A549 (cell line): ENCODE measurements at regions not wholly inside any gene's neighbourhood (a gene's known extent, or its start where the extent isn't known, plus 50 kb on each side); places are given as distances from the start of the nearest gene placed in this dataset.

ENCODE experiments used
- ATAC-seq, 2 experiments: fragments of 200-7000 bp in 1 of 2; fragments of >200 bp in 1 of 2; cut with Nextera tagmentation in 1 of 2; cut with Tn5 transposase in 1 of 2; 3 replicates each; pipeline versions ENCODE4 v1.8.0 to v1.9.1; 2018 to 2020; ENCODE audit warnings: mild to moderate bottlenecking in 1 of 2, moderate library complexity in 1 of 2
- CTCF ChIA-PET: fragments of 300-600 bp; sonication (Branson Sonifier 250); formaldehyde crosslinking; extraction: SDS; loops from one replicate; lab custom pipeline; 2021; ENCODE audit warnings: antibody characterized with exemption, inconsistent platforms; lab: Yijun Ruan, JAX
- POLR2A ChIA-PET: fragments of 350-600 bp; formaldehyde crosslinking; extraction: SDS; loops from one replicate; lab custom pipeline; 2021; ENCODE audit warnings: antibody characterized with exemption, inconsistent platforms; lab: Yijun Ruan, JAX
- DNase-seq, 2 experiments: peaks; one replicate each; pipeline versions ENCODE4 v3.0.0 to v3.0.0-alpha.2; 2011 to 2016; ENCODE audit warnings: low read depth in 1 of 2, low spot score in 1 of 2
- FAIRE-seq: peaks from 2 replicates; lab custom pipeline; 2011; peaks lifted over from hg19 to GRCh38; lab: Jason Lieb, UNC
- H3K27ac ChIP-seq, 2 experiments: fragments of >200 bp; sonication (Bioruptor Twin); formaldehyde crosslinking; 3 replicates each; pipeline ENCODE4 v1.5.1; 2016 to 2017
- H3K4me1 ChIP-seq: fragments of >200 bp; sonication (Bioruptor Twin); formaldehyde crosslinking; 3 replicates; pipeline ENCODE4 v1.6.1; 2016
- H3K4me2 ChIP-seq: fragments of >200 bp; sonication (Bioruptor Twin); formaldehyde crosslinking; 3 replicates; pipeline ENCODE4 v1.6.1; 2016
- H3K4me3 ChIP-seq: fragments of >200 bp; sonication (Bioruptor Twin); formaldehyde crosslinking; 3 replicates; pipeline ENCODE4 v1.5.1; 2016
- H3K9me3 ChIP-seq: fragments of >200 bp; sonication (Bioruptor Twin); formaldehyde crosslinking; 3 replicates; pipeline ENCODE4 v1.6.1; 2016
- BHLHE40 ChIP-seq: IDR thresholded peaks from 2 replicates; pipeline ENCODE4 v1.6.1; 2012; ENCODE audit warnings: low read depth, low read length, inconsistent platforms
- CBX2 ChIP-seq: fragments of 200-600 bp; sonication (generic); IDR thresholded peaks from 2 replicates; pipeline ENCODE4 v1.6.1; 2016; ENCODE audit warnings: low read depth, mild to moderate bottlenecking, borderline replicate concordance
- CBX8 ChIP-seq: fragments of 200-600 bp; sonication (generic); IDR thresholded peaks from 2 replicates; pipeline ENCODE4 v1.6.1; 2016
- CHD2 ChIP-seq: fragments of 150-350 bp; IDR thresholded peaks from 2 replicates; pipeline ENCODE4 v1.6.1; 2014; ENCODE audit warnings: low read length; ENCODE audit not compliant: partially characterized antibody
- CHD4 ChIP-seq: fragments of 200-600 bp; sonication (generic); IDR thresholded peaks from 2 replicates; pipeline ENCODE4 v1.6.1; 2016; ENCODE audit warnings: antibody characterized with exemption, mild to moderate bottlenecking, borderline replicate concordance
- EHMT2 ChIP-seq: fragments of 200-600 bp; sonication (generic); IDR thresholded peaks from 2 replicates; pipeline ENCODE4 v1.6.1; 2016; ENCODE audit warnings: antibody characterized with exemption, low read depth, mild to moderate bottlenecking, moderate library complexity
- EP300 ChIP-seq, 2 experiments: fragments of >200 bp; sonication (Bioruptor Twin); formaldehyde crosslinking; IDR thresholded peaks; 2 replicates in 1 of 2; 3 replicates in 1 of 2; pipeline ENCODE4 v1.6.1; 2016 to 2017
- FOSB ChIP-seq: fragments of 250-450 bp; sonication (Bioruptor Pico); IDR thresholded peaks from 2 replicates; pipeline ENCODE4 v1.5.0; 2020; ENCODE audit warnings: mild to moderate bottlenecking, moderate library complexity
- FOSL2 ChIP-seq, 2 experiments: fragments of 450-650 bp in 1 of 2; fragments of >200 bp in 1 of 2; sonication (Bioruptor Twin) in 1 of 2; formaldehyde crosslinking; IDR thresholded peaks; 2 replicates each; pipeline versions ENCODE4 v1.5.0 to v1.6.1; 2016 to 2020; ENCODE audit warnings: mild to moderate bottlenecking in 1 of 2, moderate library complexity in 1 of 2
- HES2 ChIP-seq: fragments of >200 bp; sonication (Bioruptor Twin); formaldehyde crosslinking; IDR thresholded peaks from 2 replicates; pipeline ENCODE4 v1.6.1; 2016
- HMGXB4 ChIP-seq: fragments of 250-450 bp; sonication (Bioruptor Pico); IDR thresholded peaks from 2 replicates; pipeline ENCODE4 v1.5.0; 2021; ENCODE audit warnings: mild to moderate bottlenecking, moderate library complexity, borderline replicate concordance
- HOXA7 ChIP-seq: fragments of 250-450 bp; sonication (Bioruptor Pico); IDR thresholded peaks from 2 replicates; pipeline ENCODE4 v1.5.0; 2020; ENCODE audit warnings: mild to moderate bottlenecking, moderate library complexity
- JUNB ChIP-seq: fragments of >200 bp; sonication (Bioruptor Twin); formaldehyde crosslinking; IDR thresholded peaks from 2 replicates; pipeline ENCODE4 v1.6.1; 2016
- NFE2L2 ChIP-seq: fragments of 150-350 bp; conservative IDR thresholded peaks from 2 replicates; pipeline ENCODE4 v1.6.1; 2014; ENCODE audit warnings: low read length
- NR3C1 ChIP-seq: fragments of >200 bp; sonication (Bioruptor Twin); formaldehyde crosslinking; IDR thresholded peaks from 3 replicates; pipeline ENCODE4 v1.6.1; 2017
- RARB ChIP-seq: fragments of 250-450 bp; sonication (Bioruptor Pico); IDR thresholded peaks from 2 replicates; pipeline ENCODE4 v1.8.0; 2021; ENCODE audit warnings: mild to moderate bottlenecking, moderate library complexity
- RCOR1 ChIP-seq: fragments of 150-350 bp; IDR thresholded peaks from 2 replicates; pipeline ENCODE4 v1.6.1; 2014; ENCODE audit warnings: antibody characterized with exemption, low read length, low read depth
- TFCP2L1 ChIP-seq: fragments of 250-450 bp; sonication (Bioruptor Pico); IDR thresholded peaks from 2 replicates; pipeline ENCODE4 v1.5.0; 2021; ENCODE audit warnings: mild to moderate bottlenecking
- TP53 ChIP-seq: fragments of 250-450 bp; sonication (Bioruptor Pico); IDR thresholded peaks from 2 replicates; pipeline ENCODE4 v1.5.0; 2021; ENCODE audit warnings: mild to moderate bottlenecking, moderate library complexity
- ZNF302 ChIP-seq: fragments of 250-450 bp; sonication (Bioruptor Pico); IDR thresholded peaks from 2 replicates; pipeline ENCODE4 v1.9.0; 2021; ENCODE audit warnings: inconsistent platforms, mild to moderate bottlenecking, moderate library complexity
- WGBS: methylation state at CpG from one replicate; pipeline ENCODE4 v1.1.6; 2017; ENCODE audit errors: missing lambda C conversion rate; 5-methylcytosine and 5-hydroxymethylcytosine counted together
- TF ChIP-seq, protein P1 (sequence below): IDR thresholded peaks from 2 replicates; pipeline ENCODE4 v1.6.1; 2012
- TF ChIP-seq, protein P2 (sequence below): fragments of >200 bp; sonication (Bioruptor Twin); formaldehyde crosslinking; IDR thresholded peaks from 3 replicates; pipeline ENCODE4 v1.6.1; 2016

- Histone ChIP-seq H3K4me1 (no peaks in the 10 kb centered on the region), H3K4me3 (no peak overlapping the region), H3K9me3 (no peaks in the 10 kb centered on the region), H3K4me2 (no peak overlapping the region), H3K27ac (no peak overlapping the region)
- ChIA-PET CTCF (interaction anchor here (1.4 kb wide), 1 partner anchor 15 kb away, joined by 4 read pairs; no protein-coding TSS in a partner anchor), POLR2A (no interaction called here)
- ATAC-seq (no peak), FAIRE-seq (no peak), DNase-seq (no peak)
- 11% methylated on average over 1 of the region's 1 CpG for WGBS
- no peak for TF ChIP-seq RCOR1
- no peak for TF ChIP-seq CHD4
- no peak for TF ChIP-seq CBX8
Observed at GRCh38 chr1:222247081-222247480, 300.8 kb downstream of the HHIPL2 start.

DNA sequence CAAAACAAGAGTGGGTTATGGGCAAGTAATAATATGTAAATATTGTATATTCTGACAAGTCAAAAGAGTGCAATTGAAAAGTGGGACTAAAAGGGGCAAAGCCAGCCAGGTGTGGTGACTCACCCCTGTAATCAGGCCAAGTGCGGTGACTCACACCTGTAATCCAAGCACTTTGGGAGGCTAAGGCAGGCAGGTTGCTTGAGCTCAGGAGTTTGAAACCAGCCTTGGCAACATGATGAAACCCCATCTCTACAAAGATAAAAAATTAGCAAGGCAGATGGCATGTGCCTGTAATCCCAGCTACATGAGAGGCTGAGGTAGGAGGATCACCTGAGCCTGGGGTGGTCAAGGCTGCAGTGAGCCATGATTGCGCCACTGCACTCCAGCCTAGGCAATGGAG is 304.0 kb downstream of the HHIPL2 start:
- ATAC-seq (no peak), DNase-seq (no peak), FAIRE-seq (no peak)
- Histone ChIP-seq H3K9me3 (no peaks in the 10 kb centered on the region), H3K27ac (no peak overlapping the region), H3K4me2 (no peak overlapping the region), H3K4me3 (no peak overlapping the region), H3K4me1 (no peaks in the 10 kb centered on the region)
- 43% methylated on average over 2 of the region's 2 CpGs for WGBS
- TF ChIP-seq FOSL2 (IDR thresholded peaks at IDR 0.05) (no peak), FOSL2 (CRISPR knock-in tag; IDR thresholded peaks at IDR 0.05) (peak; percentile 60), TP53 (no peak)
- ChIA-PET POLR2A (no interaction called here), CTCF (no interaction called here)

GRCh38 chr1:222242492-222242891 is 305.4 kb downstream of the HHIPL2 start:
- no peak for ATAC-seq
- TF ChIP-seq EP300 (IDR thresholded peaks at IDR 0.05) = no peak
- TF ChIP-seq HMGXB4 = no peak
- TF ChIP-seq CHD2 = no peak
- TF ChIP-seq TP53 = no peak
- TF ChIP-seq FOSB = no peak
- no peak for TF ChIP-seq RARB (CRISPR knock-in tag)
- TF ChIP-seq NR3C1 = no peak
- no peak for TF ChIP-seq EHMT2
- no peak for TF ChIP-seq JUNB
- TF ChIP-seq HES2 = no peak
- TF ChIP-seq TFCP2L1 (CRISPR knock-in tag) = no peak
- TF ChIP-seq BHLHE40 = no peak
- TF ChIP-seq, protein P1, sequence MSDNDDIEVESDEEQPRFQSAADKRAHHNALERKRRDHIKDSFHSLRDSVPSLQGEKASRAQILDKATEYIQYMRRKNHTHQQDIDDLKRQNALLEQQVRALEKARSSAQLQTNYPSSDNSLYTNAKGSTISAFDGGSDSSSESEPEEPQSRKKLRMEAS = no peak
- POLR2A ChIA-PET = no interaction called here
- Histone ChIP-seq H3K27ac (no peak overlapping the region), H3K4me3 (no peak overlapping the region), H3K4me2 (no peak overlapping the region), H3K4me1 (no peaks in the 10 kb centered on the region), H3K9me3 (no peaks in the 10 kb centered on the region)
- DNase-seq = no peak
- 0% methylated on average over 1 of the region's 1 CpG for WGBS
- CTCF ChIA-PET = no interaction called here
- FAIRE-seq = no peak

DNA sequence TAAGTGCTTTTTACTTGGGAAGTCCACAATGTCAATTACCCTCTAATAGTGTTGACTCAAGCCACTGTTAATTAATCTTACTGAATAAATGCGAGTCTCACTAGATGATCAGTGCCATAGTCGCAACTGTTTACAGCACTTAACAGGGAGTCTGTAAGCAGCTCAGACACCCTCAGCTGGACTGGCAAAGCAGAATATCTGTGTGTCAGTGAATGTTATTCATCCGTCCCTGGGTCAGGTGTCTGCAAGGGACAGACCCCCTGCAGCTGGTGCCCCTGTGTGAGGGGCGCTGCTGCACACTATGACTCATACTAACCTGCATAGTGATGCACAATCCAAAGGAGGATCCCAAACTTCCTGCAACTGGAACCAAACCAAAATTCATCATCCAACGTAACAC is 306.5 kb downstream of the HHIPL2 start:
- ChIA-PET CTCF (no interaction called here), POLR2A (no interaction called here)
- H3K4me3 ChIP-seq = no peak overlapping the region
- H3K4me2 ChIP-seq = no peak overlapping the region
- H3K27ac ChIP-seq = no peak overlapping the region
- ATAC-seq = no peak
- no peak for TF ChIP-seq ZNF302 (CRISPR knock-in tag)
- TF ChIP-seq NFE2L2 = no peak
- no peak for TF ChIP-seq CBX2
- TF ChIP-seq, protein P2, sequence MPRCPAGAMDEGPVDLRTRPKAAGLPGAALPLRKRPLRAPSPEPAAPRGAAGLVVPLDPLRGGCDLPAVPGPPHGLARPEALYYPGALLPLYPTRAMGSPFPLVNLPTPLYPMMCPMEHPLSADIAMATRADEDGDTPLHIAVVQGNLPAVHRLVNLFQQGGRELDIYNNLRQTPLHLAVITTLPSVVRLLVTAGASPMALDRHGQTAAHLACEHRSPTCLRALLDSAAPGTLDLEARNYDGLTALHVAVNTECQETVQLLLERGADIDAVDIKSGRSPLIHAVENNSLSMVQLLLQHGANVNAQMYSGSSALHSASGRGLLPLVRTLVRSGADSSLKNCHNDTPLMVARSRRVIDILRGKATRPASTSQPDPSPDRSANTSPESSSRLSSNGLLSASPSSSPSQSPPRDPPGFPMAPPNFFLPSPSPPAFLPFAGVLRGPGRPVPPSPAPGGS = no peak
- no peak for TF ChIP-seq HOXA7 (CRISPR knock-in tag)
- no peak for TF ChIP-seq FOSL2 (IDR thresholded peaks at IDR 0.05)
- TF ChIP-seq FOSL2 (CRISPR knock-in tag; IDR thresholded peaks at IDR 0.05) = no peak
- no peak for DNase-seq
- WGBS = 32% methylated on average over 5 of the region's 5 CpGs
- no peaks in the 10 kb centered on the region for H3K4me1 ChIP-seq
- no peaks in the 10 kb centered on the region for H3K9me3 ChIP-seq
- no peak for FAIRE-seq
